ENCODE measurements at regions not wholly inside any gene's neighbourhood (a gene's known extent, or its start where the extent isn't known, plus 50 kb on each side); places are given as distances from the start of the nearest gene placed in this dataset.

DNA sequence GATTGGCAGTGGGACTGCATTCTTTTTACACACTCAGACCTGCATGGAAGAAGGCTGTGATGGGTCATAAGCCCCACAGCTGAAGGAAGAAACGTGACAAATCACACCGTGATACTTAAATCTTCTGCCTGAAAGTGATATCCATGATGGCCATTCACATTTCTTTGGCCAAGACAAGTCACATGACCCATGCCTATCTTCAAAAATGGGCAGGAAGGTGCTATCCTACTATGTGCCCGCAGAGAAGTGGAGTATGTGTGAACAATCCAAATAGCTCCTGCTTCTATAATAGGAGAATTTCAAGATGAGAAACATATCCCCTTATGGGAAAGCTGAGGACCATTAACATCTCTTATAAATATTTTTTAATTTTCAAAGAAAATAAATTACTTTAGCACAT lies 56.6 kb upstream of the TEAD1 start:
- TF ChIP-seq, protein P1, sequence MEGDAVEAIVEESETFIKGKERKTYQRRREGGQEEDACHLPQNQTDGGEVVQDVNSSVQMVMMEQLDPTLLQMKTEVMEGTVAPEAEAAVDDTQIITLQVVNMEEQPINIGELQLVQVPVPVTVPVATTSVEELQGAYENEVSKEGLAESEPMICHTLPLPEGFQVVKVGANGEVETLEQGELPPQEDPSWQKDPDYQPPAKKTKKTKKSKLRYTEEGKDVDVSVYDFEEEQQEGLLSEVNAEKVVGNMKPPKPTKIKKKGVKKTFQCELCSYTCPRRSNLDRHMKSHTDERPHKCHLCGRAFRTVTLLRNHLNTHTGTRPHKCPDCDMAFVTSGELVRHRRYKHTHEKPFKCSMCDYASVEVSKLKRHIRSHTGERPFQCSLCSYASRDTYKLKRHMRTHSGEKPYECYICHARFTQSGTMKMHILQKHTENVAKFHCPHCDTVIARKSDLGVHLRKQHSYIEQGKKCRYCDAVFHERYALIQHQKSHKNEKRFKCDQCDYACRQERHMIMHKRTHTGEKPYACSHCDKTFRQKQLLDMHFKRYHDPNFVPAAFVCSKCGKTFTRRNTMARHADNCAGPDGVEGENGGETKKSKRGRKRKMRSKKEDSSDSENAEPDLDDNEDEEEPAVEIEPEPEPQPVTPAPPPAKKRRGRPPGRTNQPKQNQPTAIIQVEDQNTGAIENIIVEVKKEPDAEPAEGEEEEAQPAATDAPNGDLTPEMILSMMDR (IDR thresholded peaks at IDR 0.05) = no peak
- TF ChIP-seq POLR2A (IDR thresholded peaks at IDR 0.05) = no peak

Data from lower leg skin (tissue), 3 donors.